DND-41 (cell line): ENCODE measurements at regions not wholly inside any gene's neighbourhood (a gene's known extent, or its start where the extent isn't known, plus 50 kb on each side); places are given as distances from the start of the nearest gene placed in this dataset.

ENCODE experiments used
- CTCF ChIP-seq: IDR thresholded peaks from 2 replicates; pipeline ENCODE4 v1.5.1; 2012; ENCODE audit warnings: borderline replicate concordance, low read length, moderate library complexity, mild to moderate bottlenecking; ENCODE audit not compliant: poor library complexity, severe bottlenecking; ENCODE audit errors: extremely low read depth
- EZH2 ChIP-seq: IDR thresholded peaks from 3 replicates; pipeline ENCODE4 v1.6.1; 2012; ENCODE audit warnings: borderline replicate concordance, low read depth, mild to moderate bottlenecking, moderate library complexity, low read length, inconsistent platforms; ENCODE audit not compliant: severe bottlenecking

GRCh38 chr5:96259151-96259772, 173.8 kb downstream of the PCSK1 start:
- TF ChIP-seq CTCF (no peak), EZH2 (no peak)
